D721Med (cell line): ENCODE measurements at regions not wholly inside any gene's neighbourhood (a gene's known extent, or its start where the extent isn't known, plus 50 kb on each side); places are given as distances from the start of the nearest gene placed in this dataset.
"Not testable (repeated sequence)": the region's sequence is repeated elsewhere in the genome, so short reads cannot be mapped to it uniquely, and the experiment has no call there.

ENCODE experiments used
- DNase-seq: peaks from one replicate; pipeline ENCODE4 v3.0.0; 2011; ENCODE audit warnings: low spot score; ENCODE audit not compliant: insufficient read length
- FAIRE-seq: peaks from 2 replicates; lab custom pipeline; 2011; peaks lifted over from hg19 to GRCh38; lab: Jason Lieb, UNC
- TF ChIP-seq, protein P1 (sequence below): IDR thresholded peaks from 2 replicates; pipeline ENCODE4 v1.5.1; 2012; ENCODE audit warnings: mild to moderate bottlenecking, control low read depth; ENCODE audit not compliant: insufficient read depth; ENCODE audit errors: missing control alignments

DNA sequence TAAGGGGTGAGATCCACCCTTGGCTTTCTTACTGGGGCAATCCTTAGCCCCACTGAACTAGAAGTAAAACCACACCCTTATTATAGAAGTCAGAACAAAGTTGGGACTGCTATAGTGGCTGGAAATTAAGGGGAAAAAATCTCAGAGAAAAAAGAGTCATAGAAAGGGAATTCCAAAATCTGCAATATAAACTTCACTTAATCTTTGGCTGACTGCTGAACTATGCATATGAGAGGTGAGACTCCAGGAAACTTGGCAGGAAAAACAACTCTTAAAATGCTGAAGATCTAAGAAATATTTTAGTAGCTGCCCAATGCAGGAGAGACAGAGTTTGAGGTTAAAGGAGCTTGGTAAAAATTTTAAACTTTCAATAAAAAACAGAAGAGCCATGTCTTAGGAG is 201.8 kb upstream of the FN1 start:
- TF ChIP-seq, protein P1, sequence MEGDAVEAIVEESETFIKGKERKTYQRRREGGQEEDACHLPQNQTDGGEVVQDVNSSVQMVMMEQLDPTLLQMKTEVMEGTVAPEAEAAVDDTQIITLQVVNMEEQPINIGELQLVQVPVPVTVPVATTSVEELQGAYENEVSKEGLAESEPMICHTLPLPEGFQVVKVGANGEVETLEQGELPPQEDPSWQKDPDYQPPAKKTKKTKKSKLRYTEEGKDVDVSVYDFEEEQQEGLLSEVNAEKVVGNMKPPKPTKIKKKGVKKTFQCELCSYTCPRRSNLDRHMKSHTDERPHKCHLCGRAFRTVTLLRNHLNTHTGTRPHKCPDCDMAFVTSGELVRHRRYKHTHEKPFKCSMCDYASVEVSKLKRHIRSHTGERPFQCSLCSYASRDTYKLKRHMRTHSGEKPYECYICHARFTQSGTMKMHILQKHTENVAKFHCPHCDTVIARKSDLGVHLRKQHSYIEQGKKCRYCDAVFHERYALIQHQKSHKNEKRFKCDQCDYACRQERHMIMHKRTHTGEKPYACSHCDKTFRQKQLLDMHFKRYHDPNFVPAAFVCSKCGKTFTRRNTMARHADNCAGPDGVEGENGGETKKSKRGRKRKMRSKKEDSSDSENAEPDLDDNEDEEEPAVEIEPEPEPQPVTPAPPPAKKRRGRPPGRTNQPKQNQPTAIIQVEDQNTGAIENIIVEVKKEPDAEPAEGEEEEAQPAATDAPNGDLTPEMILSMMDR, result no peak
- no peak for DNase-seq
- FAIRE-seq, result no peak

- no peak for FAIRE-seq
- TF ChIP-seq, protein P1, result no peak
- no peak for DNase-seq
These were observed 200.9 kb upstream of the FN1 start for GRCh38 chr2:215636816-215637215.

DNA sequence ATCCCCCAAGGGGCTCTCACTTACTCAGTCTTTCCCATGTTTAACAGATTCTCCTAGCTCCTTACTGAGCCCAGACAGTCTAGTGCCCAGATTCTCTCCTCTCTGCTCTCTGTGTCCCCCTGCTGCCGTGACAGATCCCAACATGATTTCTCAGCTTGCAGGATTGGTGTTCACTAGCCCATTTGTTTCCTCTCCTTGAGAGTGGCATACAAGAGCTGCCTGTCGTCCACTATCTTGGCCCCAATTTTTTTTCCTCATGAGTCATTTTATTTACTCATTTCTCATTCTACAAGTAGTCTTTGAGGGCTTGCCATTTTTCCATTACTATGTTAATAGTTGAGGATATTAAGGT is 199.9 kb upstream of the FN1 start:
- DNase-seq (no peak), FAIRE-seq (no peak)
- TF ChIP-seq, protein P1, result no peak

GRCh38 chr2:215635071-215635787 is 199.4 kb upstream of the FN1 start:
- DNase-seq (no peak), FAIRE-seq (no peak)
- TF ChIP-seq, protein P1, result no peak

DNA sequence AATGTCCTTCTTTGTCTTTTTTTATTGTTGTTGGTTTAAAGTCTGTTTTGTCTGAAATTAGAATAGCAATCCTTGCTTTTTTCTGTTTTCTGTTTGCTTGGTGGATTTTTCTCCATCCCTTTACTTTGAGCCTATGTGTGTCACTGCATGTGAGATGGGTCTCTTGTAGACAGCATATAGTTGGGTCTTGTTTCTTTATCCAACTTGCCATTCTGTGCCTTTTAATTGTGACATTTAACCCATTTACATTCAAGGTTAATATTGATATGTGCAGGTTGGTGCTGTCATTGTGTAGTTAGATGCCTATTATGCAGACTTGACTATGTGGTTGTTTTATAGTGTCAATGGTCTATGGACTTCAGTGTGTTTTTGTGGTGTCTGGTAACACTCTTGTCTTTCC is 197.5 kb upstream of the FN1 start:
- no peak for FAIRE-seq
- TF ChIP-seq, protein P1, result no peak
- DNase-seq, result no peak

- FAIRE-seq (no peak), DNase-seq (no peak)
- TF ChIP-seq, protein P1, result no peak
These were observed 195.8 kb upstream of the FN1 start for GRCh38 chr2:215631696-215632095.

DNA sequence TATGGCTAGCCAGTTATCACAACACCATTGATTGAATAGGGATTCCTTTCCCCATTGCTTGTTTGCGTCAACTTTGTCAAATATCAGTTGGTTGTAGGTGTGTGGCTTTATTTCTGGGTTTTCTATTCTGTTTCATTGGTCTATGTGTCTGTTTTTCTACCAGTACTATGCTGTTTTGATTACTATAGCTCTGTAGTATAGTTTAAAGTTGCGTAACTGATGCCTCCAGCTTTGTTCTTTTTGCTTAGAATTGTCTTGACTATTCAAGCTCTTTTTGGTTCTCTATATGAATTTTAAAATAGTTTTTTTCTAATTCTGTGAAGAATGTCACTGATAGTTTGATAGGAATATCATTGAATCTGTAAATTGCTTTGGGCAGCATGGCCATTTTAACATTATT is 194.9 kb upstream of the FN1 start:
- FAIRE-seq, DNase-seq: not testable (repeated sequence)
